Tibial nerve (tissue), 4 donors: ENCODE measurements at regions not wholly inside any gene's neighbourhood (a gene's known extent, or its start where the extent isn't known, plus 50 kb on each side); places are given as distances from the start of the nearest gene placed in this dataset.
A peak's percentile ranks its signal among the peaks of the same experiment; 100 is the strongest.

Experiments
- EP300 ChIP-seq, 2 donors: sonication (generic); formaldehyde crosslinking; IDR thresholded peaks; one replicate each; pipeline ENCODE4 v1.6.1; 2017; ENCODE audit warnings: antibody characterized with exemption in 2 of 2, mild to moderate bottlenecking in 1 of 2
- POLR2A ChIP-seq, 2 donors: fragments of 450-650 bp; IDR thresholded peaks; one replicate each; pipeline ENCODE4 v1.6.1; 2017; ENCODE audit warnings: antibody characterized with exemption in 2 of 2, mild to moderate bottlenecking in 2 of 2, moderate library complexity in 2 of 2
- TF ChIP-seq, protein P1 (sequence below), 5 experiments: fragments of 200-600 bp in 3 of 5; fragments of 450-650 bp in 2 of 5; sonication (generic) in 3 of 5; IDR thresholded peaks; one replicate each; pipeline ENCODE4 v1.5.1; 2016 to 2019; ENCODE audit warnings: antibody characterized with exemption in 5 of 5, mild to moderate bottlenecking in 3 of 5, moderate library complexity in 2 of 5

DNA sequence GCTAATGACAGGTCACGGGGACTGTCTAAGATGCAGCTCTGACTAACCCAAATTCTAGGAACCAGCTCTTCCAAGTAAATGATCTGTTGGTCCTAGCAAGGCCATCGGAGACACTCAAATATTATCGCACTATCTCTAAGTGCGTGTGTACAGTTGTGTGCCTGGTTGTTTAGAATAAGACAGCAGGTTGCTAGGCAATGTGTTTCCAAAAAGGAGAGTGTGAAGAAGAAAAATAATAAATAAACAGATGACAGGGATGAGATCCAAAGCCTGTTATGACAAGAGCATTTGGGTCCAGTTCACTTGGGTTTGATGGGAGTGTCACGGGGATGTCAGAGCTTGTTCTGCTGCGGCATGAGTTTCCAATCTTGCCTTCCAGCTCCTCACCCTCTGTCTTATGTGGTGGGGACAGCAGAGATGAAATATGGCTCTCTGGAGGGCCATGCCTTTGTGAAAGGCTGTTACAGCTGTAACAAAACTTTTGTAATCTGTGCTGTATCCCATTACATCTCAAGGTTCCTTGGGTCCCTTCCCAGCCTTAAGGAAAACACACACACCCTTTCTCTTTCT is 127.5 kb upstream of the TNP1 start:
- TF ChIP-seq, protein P1, sequence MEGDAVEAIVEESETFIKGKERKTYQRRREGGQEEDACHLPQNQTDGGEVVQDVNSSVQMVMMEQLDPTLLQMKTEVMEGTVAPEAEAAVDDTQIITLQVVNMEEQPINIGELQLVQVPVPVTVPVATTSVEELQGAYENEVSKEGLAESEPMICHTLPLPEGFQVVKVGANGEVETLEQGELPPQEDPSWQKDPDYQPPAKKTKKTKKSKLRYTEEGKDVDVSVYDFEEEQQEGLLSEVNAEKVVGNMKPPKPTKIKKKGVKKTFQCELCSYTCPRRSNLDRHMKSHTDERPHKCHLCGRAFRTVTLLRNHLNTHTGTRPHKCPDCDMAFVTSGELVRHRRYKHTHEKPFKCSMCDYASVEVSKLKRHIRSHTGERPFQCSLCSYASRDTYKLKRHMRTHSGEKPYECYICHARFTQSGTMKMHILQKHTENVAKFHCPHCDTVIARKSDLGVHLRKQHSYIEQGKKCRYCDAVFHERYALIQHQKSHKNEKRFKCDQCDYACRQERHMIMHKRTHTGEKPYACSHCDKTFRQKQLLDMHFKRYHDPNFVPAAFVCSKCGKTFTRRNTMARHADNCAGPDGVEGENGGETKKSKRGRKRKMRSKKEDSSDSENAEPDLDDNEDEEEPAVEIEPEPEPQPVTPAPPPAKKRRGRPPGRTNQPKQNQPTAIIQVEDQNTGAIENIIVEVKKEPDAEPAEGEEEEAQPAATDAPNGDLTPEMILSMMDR (IDR thresholded peaks at IDR 0.05): no peak
- TF ChIP-seq POLR2A (IDR thresholded peaks at IDR 0.05) (no peak), EP300 (IDR thresholded peaks at IDR 0.05) (peak in 1 of 2 donors; percentile 91)
